IPS DF 6.9 (cell line): ENCODE measurements at regions not wholly inside any gene's neighbourhood (a gene's known extent, or its start where the extent isn't known, plus 50 kb on each side); places are given as distances from the start of the nearest gene placed in this dataset.

ENCODE experiments used
- DNase-seq: peaks from one replicate; pipeline ENCODE4 v3.0.0-alpha.2; 2013; ENCODE audit warnings: low read depth, low spot score
- H3K27ac ChIP-seq: one replicate; pipeline ENCODE4 v1.5.1; 2013; ENCODE audit warnings: low read length, control low read depth
- H3K27me3 ChIP-seq: 2 replicates; pipeline ENCODE4 v1.6.1; 2013; ENCODE audit warnings: mild to moderate bottlenecking, low read length; ENCODE audit not compliant: control insufficient read depth, insufficient read depth
- H3K36me3 ChIP-seq: 2 replicates; pipeline ENCODE4 v1.6.1; 2013; ENCODE audit warnings: low read length; ENCODE audit not compliant: control insufficient read depth, insufficient read depth
- H3K4me1 ChIP-seq: 2 replicates; pipeline ENCODE4 v1.6.1; 2013; ENCODE audit warnings: low read length; ENCODE audit not compliant: control insufficient read depth, insufficient read depth
- H3K4me3 ChIP-seq: 2 replicates; pipeline ENCODE4 v1.5.1; 2013; ENCODE audit warnings: mild to moderate bottlenecking, low read length
- H3K9me3 ChIP-seq: 2 replicates; pipeline ENCODE4 v1.6.1; 2013; ENCODE audit warnings: low read length, inconsistent platforms; ENCODE audit not compliant: control insufficient read depth, insufficient read depth
- WGBS: extraction: QIAGEN DNeasy Blood & Tissue Kit; methylation state at CpG from one replicate; pipeline ENCODE4 v1.1.7; 2013; ENCODE audit warnings: mixed read lengths, missing lambda C conversion rate; ENCODE audit not compliant: insufficient read length, insufficient coverage; 5-methylcytosine and 5-hydroxymethylcytosine counted together

DNA sequence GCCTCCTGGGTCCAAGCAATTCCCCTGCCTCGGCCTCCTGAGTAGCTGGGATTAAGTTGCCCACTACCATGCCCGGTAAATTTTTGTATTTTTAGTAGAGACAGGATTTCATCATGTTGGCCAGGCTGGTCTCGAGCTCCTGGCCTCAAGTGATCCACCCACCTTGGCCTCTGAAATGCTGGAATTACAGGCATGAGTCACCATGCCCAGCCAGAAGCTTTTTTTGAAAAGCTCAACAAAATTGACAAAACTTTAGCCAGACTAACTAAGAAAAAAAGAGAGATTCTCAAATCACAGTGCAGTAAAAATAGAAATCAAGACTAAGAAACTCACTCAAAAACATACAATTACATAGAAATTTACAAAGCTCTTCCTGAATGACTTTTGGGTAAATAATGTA lies 420.6 kb downstream of the COL12A1 start:
- no peaks in the 10 kb centered on the region for H3K36me3 ChIP-seq
- H3K27me3 ChIP-seq, result no peaks in the 10 kb centered on the region
- no peaks in the 10 kb centered on the region for H3K9me3 ChIP-seq
- H3K27ac ChIP-seq, result no peak overlapping the region
- H3K4me1 ChIP-seq, result no peaks in the 10 kb centered on the region
- no peak overlapping the region for H3K4me3 ChIP-seq
- no CpG with 5 or more reads among the region's 3 CpGs for WGBS
- DNase-seq, result no peak

DNA sequence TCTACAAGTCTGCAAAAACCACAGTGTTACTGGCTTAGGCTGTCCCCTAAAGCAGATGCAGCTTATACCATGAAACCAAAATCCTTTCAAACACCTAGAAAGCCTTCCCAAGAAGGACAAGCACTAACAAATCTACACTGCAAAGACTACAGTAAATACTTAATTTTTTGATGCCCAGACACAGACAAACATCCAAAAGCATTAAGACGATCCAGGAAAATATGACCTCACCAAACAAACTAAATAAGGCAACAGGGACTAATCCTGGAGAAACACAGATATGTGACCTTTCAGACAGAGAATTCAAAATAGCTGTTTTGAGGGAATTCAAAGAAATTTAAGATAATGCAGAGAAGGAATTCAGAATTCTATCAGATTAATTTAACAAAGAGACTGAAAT lies 423.5 kb downstream of the COL12A1 start:
- no peaks in the 10 kb centered on the region for H3K27me3 ChIP-seq
- no peaks in the 10 kb centered on the region for H3K9me3 ChIP-seq
- no peak overlapping the region for H3K27ac ChIP-seq
- no CpG with 5 or more reads among the region's 1 CpG for WGBS
- H3K4me1 ChIP-seq, result no peaks in the 10 kb centered on the region
- H3K4me3 ChIP-seq, result no peak overlapping the region
- DNase-seq, result no peak
- no peaks in the 10 kb centered on the region for H3K36me3 ChIP-seq

DNA sequence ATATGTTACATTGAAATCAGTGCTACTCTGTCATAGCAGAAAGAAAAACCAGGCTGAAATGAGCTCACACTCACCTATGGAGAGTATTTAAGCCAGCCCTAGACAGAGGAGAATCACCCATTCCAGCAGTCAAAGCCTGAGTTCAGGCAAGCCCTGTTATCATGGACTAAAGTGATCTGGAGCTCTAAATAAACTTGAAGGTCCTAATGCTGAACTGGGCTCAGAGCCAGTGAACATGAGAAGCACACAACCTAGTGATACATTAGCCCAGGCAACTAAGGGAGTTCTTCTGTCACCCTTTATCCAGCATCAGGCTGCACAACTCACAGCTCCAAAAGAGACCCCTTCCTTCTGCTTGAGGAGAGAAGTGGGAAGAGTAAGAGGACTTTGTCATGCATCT lies 425.0 kb downstream of the COL12A1 start:
- no peaks in the 10 kb centered on the region for H3K36me3 ChIP-seq
- H3K4me3 ChIP-seq, result no peak overlapping the region
- H3K27me3 ChIP-seq, result no peaks in the 10 kb centered on the region
- no peak overlapping the region for H3K27ac ChIP-seq
- H3K9me3 ChIP-seq, result no peaks in the 10 kb centered on the region
- no peaks in the 10 kb centered on the region for H3K4me1 ChIP-seq
- DNase-seq, result no peak

DNA sequence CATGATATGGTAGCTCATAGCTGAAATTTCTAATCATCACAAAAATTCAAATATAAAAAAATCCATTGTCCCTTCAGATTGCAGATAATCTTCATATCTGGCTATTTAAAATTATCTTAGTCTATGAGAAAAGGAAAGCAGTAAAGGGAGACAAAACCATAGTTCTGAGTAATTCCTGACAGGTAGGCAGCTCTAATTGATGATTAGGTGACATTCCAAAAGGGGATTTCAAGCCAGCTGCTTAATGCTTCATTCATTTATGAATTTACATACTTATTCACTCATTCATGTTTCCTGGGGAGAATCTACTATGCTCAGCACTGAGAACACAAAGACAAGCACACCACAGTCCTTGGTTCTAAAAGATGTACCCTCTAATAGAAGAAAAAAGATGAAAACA lies 437.1 kb downstream of the COL12A1 start:
- Histone ChIP-seq H3K4me1 (no peaks in the 10 kb centered on the region), H3K4me3 (no peak overlapping the region), H3K27me3 (no peaks in the 10 kb centered on the region), H3K27ac (no peak overlapping the region), H3K36me3 (no peaks in the 10 kb centered on the region), H3K9me3 (no peaks in the 10 kb centered on the region)
- DNase-seq, result no peak

DNA sequence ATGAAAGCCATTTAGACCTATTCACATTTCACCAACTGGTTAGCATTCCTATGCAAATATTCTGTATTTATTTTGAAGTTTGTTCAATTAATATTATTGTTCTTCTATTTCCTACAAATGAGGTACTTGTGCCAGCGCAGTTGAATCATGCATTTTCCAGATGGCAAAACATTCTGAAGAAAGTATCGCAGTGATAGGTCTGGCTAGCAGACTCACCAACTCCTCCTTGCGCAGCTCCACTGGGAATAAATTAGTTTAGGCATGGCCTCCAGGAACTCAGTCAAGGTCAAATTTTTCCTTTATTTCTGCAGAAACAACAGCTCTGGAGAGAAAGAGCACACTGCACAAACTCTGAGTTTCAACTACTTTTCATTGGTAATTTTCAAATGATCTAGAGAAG lies 437.7 kb downstream of the COL12A1 start:
- Histone ChIP-seq H3K27me3 (no peaks in the 10 kb centered on the region), H3K36me3 (no peaks in the 10 kb centered on the region), H3K4me3 (no peak overlapping the region), H3K4me1 (no peaks in the 10 kb centered on the region), H3K9me3 (no peaks in the 10 kb centered on the region), H3K27ac (no peak overlapping the region)
- WGBS, result no CpG with 5 or more reads among the region's 3 CpGs
- DNase-seq, result no peak

DNA sequence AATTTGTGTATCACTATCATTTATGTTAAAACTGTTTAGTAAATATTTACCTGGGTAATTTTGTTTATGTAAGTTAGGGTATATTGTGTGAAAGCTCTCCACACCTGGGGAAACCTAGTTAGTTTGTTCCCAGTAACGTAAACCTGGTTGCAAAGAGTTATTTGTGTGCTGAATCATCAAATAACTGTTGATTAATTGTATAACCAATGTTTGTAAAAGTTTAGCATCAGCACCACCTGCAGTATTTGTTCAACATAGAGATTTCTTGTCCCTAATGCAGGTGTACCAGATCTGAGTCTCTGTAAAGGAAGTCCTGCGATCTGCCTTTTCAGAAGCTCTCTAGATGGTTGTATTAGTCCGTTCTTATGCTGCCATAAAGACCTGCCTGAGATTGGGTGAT lies 440.4 kb downstream of the COL12A1 start:
- H3K27me3 ChIP-seq, result no peaks in the 10 kb centered on the region
- DNase-seq, result no peak
- H3K9me3 ChIP-seq, result no peaks in the 10 kb centered on the region
- no peak overlapping the region for H3K27ac ChIP-seq
- H3K36me3 ChIP-seq, result no peaks in the 10 kb centered on the region
- WGBS, result no CpG with 5 or more reads among the region's 3 CpGs
- no peaks in the 10 kb centered on the region for H3K4me1 ChIP-seq
- no peak overlapping the region for H3K4me3 ChIP-seq

DNA sequence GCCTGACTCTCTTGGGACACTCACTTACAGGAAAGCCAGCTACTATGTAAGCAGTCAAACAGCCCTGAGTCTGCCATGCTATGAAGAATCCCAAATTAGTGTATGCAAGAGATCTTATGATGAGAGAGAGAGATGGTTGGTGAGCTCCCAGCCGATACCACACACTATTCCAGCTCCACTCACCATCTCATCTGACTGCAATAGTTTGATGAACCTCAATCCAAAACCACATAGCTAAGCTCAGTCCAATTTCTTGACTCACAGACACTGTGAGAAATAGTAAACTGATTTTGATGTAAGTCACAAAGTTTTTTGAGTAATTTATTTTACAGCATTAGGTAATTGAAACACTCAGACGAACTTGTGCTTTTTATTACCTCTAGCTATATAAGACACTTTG lies 441.4 kb downstream of the COL12A1 start:
- Histone ChIP-seq H3K36me3 (no peaks in the 10 kb centered on the region), H3K27ac (no peak overlapping the region), H3K9me3 (no peaks in the 10 kb centered on the region), H3K27me3 (no peaks in the 10 kb centered on the region), H3K4me1 (no peaks in the 10 kb centered on the region), H3K4me3 (no peak overlapping the region)
- DNase-seq, result no peak
- no CpG with 5 or more reads among the region's 2 CpGs for WGBS

DNA sequence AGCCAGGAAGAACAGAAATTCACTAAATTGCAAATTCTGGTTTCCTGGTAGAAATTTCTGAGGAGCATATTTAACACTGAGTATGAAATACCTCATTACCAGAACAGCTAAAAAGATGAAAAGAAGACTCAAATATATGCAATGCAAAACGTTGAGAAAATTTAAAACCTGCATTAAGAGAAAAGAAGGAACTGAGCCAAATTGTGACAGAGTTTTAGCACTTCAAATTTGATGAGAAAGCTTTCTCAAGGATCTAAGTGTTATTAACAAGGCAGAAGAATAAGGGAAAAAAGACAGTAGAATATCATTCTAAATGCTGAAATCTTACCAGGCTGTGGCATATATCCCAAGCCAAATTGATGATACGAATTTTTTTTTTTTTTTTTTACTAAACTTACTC lies 443.0 kb downstream of the COL12A1 start:
- no peak overlapping the region for H3K4me3 ChIP-seq
- no peaks in the 10 kb centered on the region for H3K27me3 ChIP-seq
- no peaks in the 10 kb centered on the region for H3K36me3 ChIP-seq
- H3K27ac ChIP-seq, result no peak overlapping the region
- H3K4me1 ChIP-seq, result no peaks in the 10 kb centered on the region
- H3K9me3 ChIP-seq, result no peaks in the 10 kb centered on the region
- no CpG with 5 or more reads among the region's 2 CpGs for WGBS
- DNase-seq, result no peak

DNA sequence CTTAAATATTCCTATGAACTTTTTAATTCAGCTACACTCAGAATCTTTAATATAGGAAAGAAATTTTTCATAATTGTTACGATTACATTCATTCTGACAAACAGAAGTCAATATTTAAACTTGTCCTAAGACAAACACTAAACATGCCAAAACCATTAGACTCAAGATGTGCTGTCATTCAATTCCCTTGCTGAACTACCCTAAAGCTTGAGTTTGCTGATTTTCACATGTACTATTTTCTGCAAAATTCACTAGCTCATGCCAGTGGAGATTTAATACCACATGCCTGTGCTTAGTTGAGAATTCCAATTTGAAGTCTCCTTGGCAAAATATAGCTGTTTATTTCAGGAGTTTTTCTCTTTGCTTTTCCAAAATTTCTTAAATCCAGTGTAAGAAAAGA lies 448.0 kb downstream of the COL12A1 start:
- DNase-seq, result no peak
- H3K36me3 ChIP-seq, result no peaks in the 10 kb centered on the region
- H3K27me3 ChIP-seq, result no peaks in the 10 kb centered on the region
- WGBS, result no CpG with 5 or more reads among the region's 1 CpG
- H3K4me1 ChIP-seq, result no peaks in the 10 kb centered on the region
- H3K27ac ChIP-seq, result no peak overlapping the region
- no peak overlapping the region for H3K4me3 ChIP-seq
- no peaks in the 10 kb centered on the region for H3K9me3 ChIP-seq

DNA sequence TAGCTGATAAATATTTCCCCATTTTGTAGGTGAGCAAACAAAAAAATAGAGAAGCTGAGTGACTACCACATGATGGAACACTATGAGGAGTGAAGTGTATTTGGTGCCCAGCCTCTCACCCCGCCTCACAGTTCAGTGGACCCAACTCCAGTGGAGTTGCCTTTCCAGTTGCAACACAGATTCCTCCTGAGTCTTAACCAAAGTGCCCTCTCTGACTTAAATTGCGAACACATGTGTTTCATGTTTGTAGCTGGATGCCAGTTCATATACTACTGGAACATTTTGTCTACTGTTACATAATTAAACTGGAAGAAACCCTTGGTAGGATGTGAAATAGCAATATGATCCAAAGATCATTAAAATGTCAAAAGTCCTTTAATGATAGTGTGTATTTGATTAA lies 448.9 kb downstream of the COL12A1 start:
- Histone ChIP-seq H3K4me3 (no peak overlapping the region), H3K27ac (no peak overlapping the region), H3K36me3 (no peaks in the 10 kb centered on the region), H3K9me3 (no peaks in the 10 kb centered on the region), H3K4me1 (no peaks in the 10 kb centered on the region), H3K27me3 (no peaks in the 10 kb centered on the region)
- no peak for DNase-seq
- no CpG with 5 or more reads among the region's 2 CpGs for WGBS

DNA sequence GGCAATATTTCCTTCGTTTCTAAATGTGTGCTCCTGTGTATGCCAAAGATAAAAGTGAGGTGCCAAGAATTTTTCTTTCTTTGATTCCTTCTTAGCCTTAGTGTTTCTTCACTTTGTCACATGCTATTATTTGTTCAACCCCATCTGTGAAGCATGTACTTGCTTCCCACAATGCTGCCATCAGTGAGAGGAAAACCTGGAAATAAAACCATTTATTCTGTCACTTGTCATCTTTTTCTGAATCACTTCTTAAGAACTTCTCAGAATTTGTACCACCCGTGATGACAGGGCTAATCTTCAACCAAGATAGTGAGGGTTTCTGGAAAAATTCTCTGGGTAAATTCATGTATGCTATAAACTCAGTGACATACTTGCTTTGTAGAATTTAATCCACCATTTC lies 450.1 kb downstream of the COL12A1 start:
- H3K4me3 ChIP-seq, result no peak overlapping the region
- no peak overlapping the region for H3K27ac ChIP-seq
- no peaks in the 10 kb centered on the region for H3K9me3 ChIP-seq
- DNase-seq, result no peak
- no peaks in the 10 kb centered on the region for H3K27me3 ChIP-seq
- no peaks in the 10 kb centered on the region for H3K36me3 ChIP-seq
- H3K4me1 ChIP-seq, result no peaks in the 10 kb centered on the region
- WGBS, result no CpG with 5 or more reads among the region's 2 CpGs
